ENCODE measurements at regions not wholly inside any gene's neighbourhood (a gene's known extent, or its start where the extent isn't known, plus 50 kb on each side); places are given as distances from the start of the nearest gene placed in this dataset.

DNA sequence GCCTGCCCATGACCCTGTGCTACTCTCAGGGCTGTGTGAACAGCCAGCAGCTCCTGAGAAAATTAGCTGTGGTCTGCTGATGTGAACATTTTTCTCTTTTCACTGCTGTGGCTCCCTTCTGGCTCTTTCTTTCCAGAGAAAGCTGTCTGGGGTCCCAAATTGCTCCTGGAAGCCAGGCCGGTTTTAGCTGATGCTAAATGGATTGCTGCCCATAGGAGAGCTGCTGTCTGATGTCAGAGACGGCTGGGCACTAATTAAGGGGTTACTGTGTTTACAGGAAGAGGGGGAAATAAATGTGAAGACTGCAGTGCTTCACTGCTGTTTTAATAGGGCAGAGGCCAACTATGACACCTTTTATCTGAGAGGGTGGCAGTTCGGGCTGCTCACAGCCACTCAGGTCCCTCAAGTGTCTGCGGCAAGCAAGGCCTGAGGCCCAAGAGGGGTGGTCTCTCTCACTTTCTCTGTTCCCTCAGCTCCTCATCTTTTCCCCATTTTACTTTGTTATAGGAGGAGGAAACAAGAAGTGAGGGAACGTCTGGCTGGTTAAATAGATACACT is 106.0 kb upstream of the GNG12 start:
- H3K4me3 ChIP-seq (ENCODE audit: low read depth, low read length), result no peak overlapping the region
- peak overlapping the region; percentile 50 for H2AFZ ChIP-seq
- no peaks in the 10 kb centered on the region for H3K36me3 ChIP-seq (ENCODE audit: control insufficient read depth, insufficient read depth, low read length)
- TF ChIP-seq CTCF (IDR thresholded peaks at IDR 0.05), result no peak
- H3K9ac ChIP-seq, result no peak overlapping the region
- no peaks in the 10 kb centered on the region for H3K79me2 ChIP-seq
- no peak overlapping the region for H3K4me2 ChIP-seq (ENCODE audit: low read length)
- H3K27me3 ChIP-seq (ENCODE audit: control insufficient read depth, insufficient read depth, low read length), result no peaks in the 10 kb centered on the region
- peaks cover 5% of the 10 kb centered on the region for H3K4me1 ChIP-seq
- H3K27ac ChIP-seq, result no peak overlapping the region
- no peaks in the 10 kb centered on the region for H3K9me3 ChIP-seq (ENCODE audit: control insufficient read depth, low read length)

GRCh38 chr1:67937651-67938050 is 104.4 kb upstream of the GNG12 start:
- Histone ChIP-seq H3K79me2 (no peaks in the 10 kb centered on the region), H3K4me2 (ENCODE audit: low read length) (no peak overlapping the region), H3K27me3 (ENCODE audit: control insufficient read depth, insufficient read depth, low read length) (no peaks in the 10 kb centered on the region), H3K4me1 (peaks cover 5% of the 10 kb centered on the region), H2AFZ (no peak overlapping the region), H3K27ac (no peak overlapping the region), H3K9ac (no peak overlapping the region), H3K36me3 (ENCODE audit: control insufficient read depth, insufficient read depth, low read length) (no peaks in the 10 kb centered on the region), H3K9me3 (ENCODE audit: control insufficient read depth, low read length) (no peaks in the 10 kb centered on the region), H3K4me3 (ENCODE audit: low read depth, low read length) (no peak overlapping the region)
- no peak for TF ChIP-seq CTCF (IDR thresholded peaks at IDR 0.05)

DNA sequence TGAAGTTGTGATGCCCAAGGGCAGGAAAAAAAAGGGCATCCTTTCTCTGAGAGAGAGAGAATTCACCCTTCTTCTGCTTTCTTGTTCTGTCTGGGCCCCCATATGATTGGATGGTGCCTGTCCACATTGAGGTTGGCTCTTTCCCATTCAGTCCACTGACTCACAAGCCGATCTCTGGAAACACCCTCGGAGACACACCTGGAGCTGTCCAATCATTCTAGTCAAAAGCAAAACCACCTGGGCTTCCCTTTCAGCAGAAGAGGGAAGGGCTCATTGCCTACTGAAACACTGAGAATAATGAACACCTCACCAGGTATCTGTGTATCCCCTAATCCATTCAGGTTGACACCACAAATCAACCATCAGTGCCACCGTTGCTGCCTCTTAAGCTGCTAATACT is 103.7 kb upstream of the GNG12 start:
- no peaks in the 10 kb centered on the region for H3K9me3 ChIP-seq (ENCODE audit: control insufficient read depth, low read length)
- H3K4me2 ChIP-seq (ENCODE audit: low read length), result no peak overlapping the region
- H3K27ac ChIP-seq, result no peak overlapping the region
- no peak overlapping the region for H3K4me3 ChIP-seq (ENCODE audit: low read depth, low read length)
- H3K36me3 ChIP-seq (ENCODE audit: control insufficient read depth, insufficient read depth, low read length), result no peaks in the 10 kb centered on the region
- no peaks in the 10 kb centered on the region for H3K79me2 ChIP-seq
- H2AFZ ChIP-seq, result no peak overlapping the region
- TF ChIP-seq CTCF (IDR thresholded peaks at IDR 0.05), result no peak
- H3K4me1 ChIP-seq, result peaks cover 5% of the 10 kb centered on the region
- no peak overlapping the region for H3K9ac ChIP-seq
- no peaks in the 10 kb centered on the region for H3K27me3 ChIP-seq (ENCODE audit: control insufficient read depth, insufficient read depth, low read length)

DNA sequence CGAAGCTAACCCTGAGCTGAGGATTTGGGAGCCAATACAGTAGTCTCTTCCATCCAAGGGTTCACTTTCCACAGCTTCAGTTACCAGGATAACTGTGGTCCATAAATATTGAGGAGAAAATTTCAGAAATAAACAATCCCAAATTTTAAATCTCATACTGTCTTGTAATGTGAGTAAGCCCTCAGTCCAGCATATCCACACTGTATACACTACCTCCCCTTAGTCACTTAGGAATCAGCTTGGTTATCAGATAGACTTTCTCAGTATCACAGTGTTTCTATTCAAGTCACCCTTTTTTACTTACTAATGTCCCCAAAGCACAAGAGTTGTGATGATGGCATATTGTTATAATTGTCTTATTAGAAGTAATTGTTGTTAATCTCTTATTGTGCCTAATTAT is 102.3 kb upstream of the GNG12 start:
- Histone ChIP-seq H3K36me3 (ENCODE audit: control insufficient read depth, insufficient read depth, low read length) (no peaks in the 10 kb centered on the region), H3K27ac (no peak overlapping the region), H3K79me2 (no peaks in the 10 kb centered on the region), H3K27me3 (ENCODE audit: control insufficient read depth, insufficient read depth, low read length) (no peaks in the 10 kb centered on the region), H3K4me1 (peaks cover 5% of the 10 kb centered on the region), H2AFZ (no peak overlapping the region), H3K4me3 (ENCODE audit: low read depth, low read length) (no peak overlapping the region), H3K9me3 (ENCODE audit: control insufficient read depth, low read length) (no peaks in the 10 kb centered on the region), H3K4me2 (ENCODE audit: low read length) (no peak overlapping the region), H3K9ac (no peak overlapping the region)
- no peak for TF ChIP-seq CTCF (IDR thresholded peaks at IDR 0.05)

GRCh38 chr1:67931198-67931597 is 97.9 kb upstream of the GNG12 start:
- no peaks in the 10 kb centered on the region for H3K27me3 ChIP-seq (ENCODE audit: control insufficient read depth, insufficient read depth, low read length)

More at GRCh38 chr1:67931198-67931597, 97.9 kb upstream of the GNG12 start:
- Histone ChIP-seq H3K4me3 (ENCODE audit: low read depth, low read length) (no peak overlapping the region), H3K4me2 (ENCODE audit: low read length) (no peak overlapping the region), H3K79me2 (no peaks in the 10 kb centered on the region), H2AFZ (no peak overlapping the region), H3K9me3 (ENCODE audit: control insufficient read depth, low read length) (no peaks in the 10 kb centered on the region), H3K4me1 (no peaks in the 10 kb centered on the region), H3K36me3 (ENCODE audit: control insufficient read depth, insufficient read depth, low read length) (no peaks in the 10 kb centered on the region), H3K27ac (no peak overlapping the region), H3K9ac (no peak overlapping the region)
- no peak for TF ChIP-seq CTCF (IDR thresholded peaks at IDR 0.05)

Measured in parathyroid adenoma (tissue), 2 donors.